RWPE2 (cell line): ENCODE measurements at regions not wholly inside any gene's neighbourhood (a gene's known extent, or its start where the extent isn't known, plus 50 kb on each side); places are given as distances from the start of the nearest gene placed in this dataset.

ENCODE experiments used
- ATAC-seq: fragments of 200-7000 bp; cut with Tn5 transposase; 3 replicates; pipeline ENCODE4 v1.9.1; 2021; ENCODE audit warnings: low read depth
- DNase-seq: peaks from one replicate; pipeline ENCODE4 v3.0.0-alpha.2; 2020; ENCODE audit warnings: low spot score
- H3K27ac ChIP-seq: fragments of 450-650 bp; 2 replicates; pipeline ENCODE4 v1.5.1; 2017; ENCODE audit warnings: mild to moderate bottlenecking; ENCODE audit not compliant: poor library complexity, severe bottlenecking
- H3K27me3 ChIP-seq: fragments of 250-450 bp; sonication (Bioruptor Pico); 2 replicates; pipeline ENCODE4 v1.5.1; 2021; ENCODE audit warnings: mild to moderate bottlenecking, moderate library complexity; ENCODE audit not compliant: insufficient read depth, poor library complexity, severe bottlenecking
- H3K36me3 ChIP-seq: fragments of 250-450 bp; sonication (Bioruptor Pico); 2 replicates; pipeline ENCODE4 v1.5.1; 2020; ENCODE audit warnings: low read depth, mild to moderate bottlenecking, moderate library complexity
- H3K4me1 ChIP-seq: fragments of 250-450 bp; sonication (Bioruptor Pico); 2 replicates; pipeline ENCODE4 v1.5.1; 2021; ENCODE audit warnings: mild to moderate bottlenecking, moderate library complexity; ENCODE audit not compliant: insufficient read depth, poor library complexity, severe bottlenecking
- H3K4me3 ChIP-seq: fragments of 250-450 bp; sonication (Bioruptor Pico); 2 replicates; pipeline ENCODE4 v1.5.1; 2021; ENCODE audit warnings: mild to moderate bottlenecking, moderate library complexity; ENCODE audit not compliant: severe bottlenecking
- H3K9me3 ChIP-seq: fragments of 250-450 bp; sonication (Bioruptor Pico); 2 replicates; pipeline ENCODE4 v1.5.1; 2021; ENCODE audit warnings: mild to moderate bottlenecking, moderate library complexity; ENCODE audit not compliant: severe bottlenecking
- CTCF ChIP-seq: fragments of 450-650 bp; IDR thresholded peaks from one replicate; pipeline ENCODE4 v1.5.1; 2017; ENCODE audit warnings: mild to moderate bottlenecking, moderate library complexity; ENCODE audit not compliant: poor library complexity, severe bottlenecking

- H3K27me3 ChIP-seq = no peaks in the 10 kb centered on the region
- DNase-seq (no peak), ATAC-seq (no peak)
- no peaks in the 10 kb centered on the region for H3K4me1 ChIP-seq
- no peak overlapping the region for H3K27ac ChIP-seq
- H3K4me3 ChIP-seq = no peak overlapping the region
- no peak for TF ChIP-seq CTCF
- H3K9me3 ChIP-seq = no peaks in the 10 kb centered on the region
- H3K36me3 ChIP-seq = no peaks in the 10 kb centered on the region
Measured at GRCh38 chr2:118641711-118642110, 205.7 kb downstream of the EN1 start.

DNA sequence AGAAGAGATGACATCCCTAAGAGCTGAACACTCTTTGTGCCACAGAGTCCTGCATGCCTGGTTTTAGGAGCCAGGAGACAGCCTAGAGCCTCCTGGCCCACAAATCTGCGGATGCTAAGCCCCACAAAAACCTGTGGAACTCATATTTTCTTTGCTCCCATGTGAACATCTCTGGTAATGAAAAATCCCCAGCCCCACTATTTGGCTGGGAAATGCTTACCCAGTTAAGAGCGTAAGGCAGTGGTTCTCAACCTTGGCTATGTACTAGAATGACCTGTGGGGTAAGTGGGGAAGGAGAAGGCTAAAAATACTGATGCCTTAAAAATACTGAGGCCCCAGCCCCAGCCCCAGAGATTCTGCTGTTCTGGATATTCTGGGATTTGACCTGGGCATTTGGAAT, 208.1 kb downstream of the EN1 start:
- no peak overlapping the region for H3K27ac ChIP-seq
- no peak for DNase-seq
- H3K9me3 ChIP-seq = no peaks in the 10 kb centered on the region
- H3K36me3 ChIP-seq = no peaks in the 10 kb centered on the region
- no peaks in the 10 kb centered on the region for H3K4me1 ChIP-seq
- TF ChIP-seq CTCF = no peak
- no peaks in the 10 kb centered on the region for H3K27me3 ChIP-seq
- no peak overlapping the region for H3K4me3 ChIP-seq
- no peak for ATAC-seq

DNA sequence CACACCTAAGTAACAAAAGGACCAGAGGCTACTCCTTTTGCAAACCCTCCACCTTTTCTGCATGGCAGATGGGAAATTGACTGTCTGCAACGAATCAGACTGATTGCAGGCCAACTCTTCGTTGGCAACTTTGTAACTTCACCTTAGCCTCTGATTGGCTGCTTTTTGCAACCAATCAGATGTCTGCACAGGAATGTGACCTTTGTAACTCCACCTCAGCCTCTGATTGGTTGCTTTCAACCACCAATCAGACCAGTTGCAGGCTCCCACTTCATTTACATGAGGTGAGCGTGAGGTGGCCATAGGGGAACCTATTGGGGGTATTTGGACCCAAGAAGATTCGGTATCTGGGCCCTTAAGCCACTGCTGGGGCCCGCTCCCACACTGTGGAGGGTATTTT, 209.0 kb downstream of the EN1 start:
- DNase-seq (no peak), ATAC-seq (no peak)
- no peak for TF ChIP-seq CTCF
- Histone ChIP-seq H3K27ac (no peak overlapping the region), H3K4me1 (no peaks in the 10 kb centered on the region), H3K36me3 (no peaks in the 10 kb centered on the region), H3K9me3 (no peaks in the 10 kb centered on the region), H3K4me3 (no peak overlapping the region), H3K27me3 (peaks cover 4% of the 10 kb centered on the region)

GRCh38 chr2:118635891-118636290, 211.6 kb downstream of the EN1 start:
- DNase-seq (no peak), ATAC-seq (no peak)
- Histone ChIP-seq H3K36me3 (no peaks in the 10 kb centered on the region), H3K27me3 (peaks cover 4% of the 10 kb centered on the region), H3K9me3 (no peaks in the 10 kb centered on the region), H3K4me1 (no peaks in the 10 kb centered on the region), H3K4me3 (no peak overlapping the region), H3K27ac (no peak overlapping the region)
- no peak for TF ChIP-seq CTCF

GRCh38 chr2:118634876-118635275, 212.6 kb downstream of the EN1 start:
- Histone ChIP-seq H3K36me3 (no peaks in the 10 kb centered on the region), H3K4me1 (no peaks in the 10 kb centered on the region), H3K9me3 (no peaks in the 10 kb centered on the region), H3K27ac (no peak overlapping the region), H3K27me3 (peaks cover 4% of the 10 kb centered on the region), H3K4me3 (no peak overlapping the region)
- TF ChIP-seq CTCF = no peak
- ATAC-seq = no peak
- DNase-seq = no peak
